GM10248 (cell line): ENCODE measurements at regions not wholly inside any gene's neighbourhood (a gene's known extent, or its start where the extent isn't known, plus 50 kb on each side); places are given as distances from the start of the nearest gene placed in this dataset.

ENCODE experiments used
- CTCF ChIA-PET: fragments of 300-600 bp; sonication (Branson Sonifier 250); formaldehyde crosslinking; extraction: SDS; loops from one replicate; lab custom pipeline; 2021; ENCODE audit warnings: antibody characterized with exemption; lab: Yijun Ruan, JAX
- POLR2A ChIA-PET: fragments of 350-650 bp; sonication (Branson Sonifier 250); formaldehyde crosslinking; extraction: SDS; loops from one replicate; lab custom pipeline; 2020; ENCODE audit warnings: antibody characterized with exemption; lab: Yijun Ruan, JAX
- DNase-seq: peaks from one replicate; pipeline ENCODE4 v3.0.0; 2012; ENCODE audit errors: extremely low spot score
- CTCF ChIP-seq: IDR thresholded peaks from 2 replicates; pipeline ENCODE4 v1.5.1; 2012; ENCODE audit warnings: mild to moderate bottlenecking, low read depth; ENCODE audit errors: extremely low read depth, missing control alignments, control extremely low read depth

GRCh38 chr6:40854592-40854991, 184.4 kb downstream of the UNC5CL start:
- CTCF ChIA-PET, result interaction anchor here (1.0 to 4.0 kb wide), 5 partner anchors 9 to 174 kb away, joined by 3 to 16 read pairs (median 3); no protein-coding TSS in a partner anchor

GRCh38 chr6:40852779-40853373, 186.1 kb downstream of the UNC5CL start:
- ChIA-PET POLR2A (no interaction called here), CTCF (interaction anchor here (1.2 to 4.0 kb wide), 2 partner anchors 7 to 10 kb away, joined by 3 to 16 read pairs; no protein-coding TSS in a partner anchor)
- no peak for DNase-seq
- no peak for TF ChIP-seq CTCF

More at GRCh38 chr6:40854592-40854991, 184.4 kb downstream of the UNC5CL start:
- POLR2A ChIA-PET, result no interaction called here
- DNase-seq, result no peak
- no peak for TF ChIP-seq CTCF

- ChIA-PET POLR2A (no interaction called here), CTCF (no interaction called here)
- no peak for DNase-seq
- TF ChIP-seq CTCF, result no peak
These were observed 189.5 kb downstream of the UNC5CL start for GRCh38 chr6:40849546-40849945.

GRCh38 chr6:40848868-40849514, 190.0 kb downstream of the UNC5CL start:
- ChIA-PET CTCF (no interaction called here), POLR2A (no interaction called here)
- DNase-seq, result no peak
- TF ChIP-seq CTCF, result no peak

- POLR2A ChIA-PET, result no interaction called here
- CTCF ChIA-PET, result interaction anchor here (1.0 to 1.2 kb wide), 2 partner anchors 64 to 180 kb away, joined by 3 to 4 read pairs; no protein-coding TSS in a partner anchor
- no peak for DNase-seq
- TF ChIP-seq CTCF, result no peak
These were observed 191.0 kb downstream of the UNC5CL start for GRCh38 chr6:40848038-40848437.

- peak; percentile 22 for DNase-seq
- POLR2A ChIA-PET, result no interaction called here
- TF ChIP-seq CTCF, result peak; percentile 55
- CTCF ChIA-PET, result interaction anchor here (0.8 to 2.9 kb wide), 8 partner anchors 9 to 1499 kb away, joined by 3 to 16 read pairs (median 3); no protein-coding TSS in a partner anchor
These were observed 193.5 kb downstream of the UNC5CL start for GRCh38 chr6:40845553-40845952.
